HG03280 (cell line): ENCODE measurements at regions not wholly inside any gene's neighbourhood (a gene's known extent, or its start where the extent isn't known, plus 50 kb on each side); places are given as distances from the start of the nearest gene placed in this dataset.
"Not testable (repeated sequence)": the region's sequence is repeated elsewhere in the genome, so short reads cannot be mapped to it uniquely, and the experiment has no call there.

Experiments
- ATAC-seq: cut with Tn5 transposase; IDR thresholded peaks from one replicate; pipeline ENCODE4 v1.9.1; 2021; ENCODE audit warnings: mild to moderate bottlenecking, moderate library complexity; ENCODE audit not compliant: unreplicated experiment

GRCh38 chr11:109043315-109043714 is 378.4 kb downstream of the DDX10 start:
- no peak for ATAC-seq

GRCh38 chr11:109046284-109046992 is 375.6 kb upstream of the C11orf87 start:
- ATAC-seq = no peak

- ATAC-seq = no peak
Measured at GRCh38 chr11:109048098-109048497, 373.9 kb upstream of the C11orf87 start.

GRCh38 chr11:109051200-109051599 is 370.8 kb upstream of the C11orf87 start:
- no peak for ATAC-seq

- ATAC-seq = no peak
Measured at GRCh38 chr11:109059402-109059801, 362.6 kb upstream of the C11orf87 start.

- no peak for ATAC-seq
Measured at GRCh38 chr11:109061394-109061793, 360.6 kb upstream of the C11orf87 start.

- ATAC-seq = no peak
Measured at GRCh38 chr11:109062445-109062844, 359.5 kb upstream of the C11orf87 start.

GRCh38 chr11:109062871-109063270 is 359.1 kb upstream of the C11orf87 start:
- ATAC-seq = no peak

GRCh38 chr11:109064618-109065311 is 357.2 kb upstream of the C11orf87 start:
- ATAC-seq = not testable (repeated sequence)

GRCh38 chr11:109071262-109071661 is 350.7 kb upstream of the C11orf87 start:
- ATAC-seq = no peak

- no peak for ATAC-seq
Measured at GRCh38 chr11:109071712-109072524, 350.1 kb upstream of the C11orf87 start.

- ATAC-seq = no peak
Measured at GRCh38 chr11:109073032-109073822, 348.8 kb upstream of the C11orf87 start.

- ATAC-seq = no peak
Measured at GRCh38 chr11:109075976-109076375, 346.0 kb upstream of the C11orf87 start.

GRCh38 chr11:109076870-109077269 is 345.1 kb upstream of the C11orf87 start:
- no peak for ATAC-seq

- ATAC-seq = no peak
Measured at GRCh38 chr11:109077291-109077920, 344.6 kb upstream of the C11orf87 start.

GRCh38 chr11:109085708-109086373 is 336.1 kb upstream of the C11orf87 start:
- ATAC-seq = no peak

- no peak for ATAC-seq
Measured at GRCh38 chr11:109086931-109087330, 335.1 kb upstream of the C11orf87 start.

GRCh38 chr11:109088086-109088485 is 333.9 kb upstream of the C11orf87 start:
- no peak for ATAC-seq

GRCh38 chr11:109089144-109089543 is 332.8 kb upstream of the C11orf87 start:
- ATAC-seq = no peak

GRCh38 chr11:109093354-109093753 is 328.6 kb upstream of the C11orf87 start:
- ATAC-seq = no peak
